ENCODE measurements at regions not wholly inside any gene's neighbourhood (a gene's known extent, or its start where the extent isn't known, plus 50 kb on each side); places are given as distances from the start of the nearest gene placed in this dataset.

DNA sequence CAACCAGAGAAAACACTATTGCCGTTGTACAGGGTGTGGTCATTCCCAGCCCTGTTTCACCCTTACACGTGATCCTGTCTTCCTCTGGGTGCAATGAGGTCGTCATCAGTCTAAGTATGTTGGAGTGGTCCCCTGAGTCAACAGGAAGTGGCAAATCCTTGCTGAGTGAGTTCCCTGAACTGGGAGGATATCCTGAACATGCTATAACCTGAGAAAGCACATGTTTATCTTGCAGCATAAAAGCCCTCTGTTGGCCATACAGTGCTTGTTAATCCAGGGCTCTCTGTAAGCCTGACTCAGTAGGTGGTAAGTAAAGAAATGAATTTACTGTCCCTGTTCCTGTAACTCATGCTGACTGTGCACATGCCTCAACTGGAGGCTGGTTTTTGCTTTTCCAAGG is 477.8 kb upstream of the RGMA start:
- H2AFZ ChIP-seq (ENCODE audit: low read depth, low read length), result no peak overlapping the region
- H3K79me1 ChIP-seq (replicated peaks; ENCODE audit: low read length, poor library complexity, severe bottlenecking), result no peaks in the 10 kb centered on the region
- H2BK15ac ChIP-seq (ENCODE audit: low read depth, poor library complexity, severe bottlenecking), result no peak overlapping the region
- H3K14ac ChIP-seq (ENCODE audit: low read length in 2 of 2), result no peak overlapping the region
- 55% methylated on average over 3 of the region's 3 CpGs for WGBS
- no peaks in the 10 kb centered on the region for H3K9me3 ChIP-seq (ENCODE audit: control insufficient read depth, low read length)
- no peak overlapping the region for H3K23ac ChIP-seq (ENCODE audit: low read length in 2 of 2)
- H3K4me2 ChIP-seq (ENCODE audit: low read length, poor library complexity, severe bottlenecking), result no peak overlapping the region
- no peak overlapping the region for H2BK12ac ChIP-seq (ENCODE audit: low read length in 2 of 2)
- no peak overlapping the region for H3K4ac ChIP-seq (ENCODE audit: low read depth in 1 of 2, low read length in 2 of 2)
- no peaks in the 10 kb centered on the region for H3K27me3 ChIP-seq (ENCODE audit: control insufficient read depth in 1 of 2, insufficient read depth in 1 of 2, low read length in 2 of 2)
- H4K91ac ChIP-seq (ENCODE audit: low read length), result no peak overlapping the region
- no peak overlapping the region for H3K9ac ChIP-seq (ENCODE audit: low read length)
- H2BK120ac ChIP-seq (ENCODE audit: low read depth, low read length), result no peak overlapping the region
- H3K18ac ChIP-seq (ENCODE audit: low read depth in 1 of 2, low read length in 2 of 2), result no peak overlapping the region
- H2BK5ac ChIP-seq (ENCODE audit: low read depth, low read length, poor library complexity, severe bottlenecking), result no peak overlapping the region
- no peak overlapping the region for H3K4me3 ChIP-seq (ENCODE audit: insufficient read depth in 1 of 2, low read depth in 1 of 2, low read length in 2 of 2)
- no peaks in the 10 kb centered on the region for H3K4me1 ChIP-seq (ENCODE audit: control insufficient read depth, insufficient read depth, low read depth, low read length)
- H2AK5ac ChIP-seq (ENCODE audit: low read length, severe bottlenecking), result no peak overlapping the region
- no peak overlapping the region for H4K8ac ChIP-seq (ENCODE audit: low read length)
- no peaks in the 10 kb centered on the region for H3K36me3 ChIP-seq (ENCODE audit: control insufficient read depth in 1 of 2, insufficient read depth in 2 of 2, low read depth in 1 of 2, low read length in 2 of 2)
- no peak for DNase-seq
- no peak overlapping the region for H3K27ac ChIP-seq (ENCODE audit: low read length, poor library complexity, severe bottlenecking)

DNA sequence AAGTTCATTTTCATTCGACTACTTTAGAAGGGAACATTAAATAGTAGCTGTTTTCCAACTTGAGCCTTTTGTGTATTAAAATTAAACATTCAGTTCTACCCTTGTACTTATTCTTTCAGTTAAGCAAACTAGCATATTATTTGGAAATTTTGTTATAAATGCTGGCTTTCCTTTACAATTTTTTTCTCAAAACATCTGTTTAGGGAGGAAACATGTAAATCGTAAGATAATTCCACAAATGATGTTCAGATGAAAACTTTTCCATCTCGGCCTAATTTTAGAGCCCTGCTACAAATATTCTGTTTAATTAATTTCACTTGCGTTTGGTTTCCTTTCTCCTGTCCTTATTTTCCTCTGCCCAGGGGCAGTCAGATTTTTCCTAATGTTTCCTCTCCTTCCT is 476.2 kb upstream of the RGMA start:
- no peaks in the 10 kb centered on the region for H3K79me1 ChIP-seq (replicated peaks; ENCODE audit: low read length, poor library complexity, severe bottlenecking)
- WGBS, result 81% methylated on average over 3 of the region's 4 CpGs
- H2BK15ac ChIP-seq (ENCODE audit: low read depth, poor library complexity, severe bottlenecking), result no peak overlapping the region
- no peak overlapping the region for H3K27ac ChIP-seq (ENCODE audit: low read length, poor library complexity, severe bottlenecking)
- H2AFZ ChIP-seq (ENCODE audit: low read depth, low read length), result no peak overlapping the region
- H3K4ac ChIP-seq (ENCODE audit: low read depth in 1 of 2, low read length in 2 of 2), result no peak overlapping the region
- no peak overlapping the region for H3K14ac ChIP-seq (ENCODE audit: low read length in 2 of 2)
- no peak overlapping the region for H3K9ac ChIP-seq (ENCODE audit: low read length)
- no peak overlapping the region for H2BK5ac ChIP-seq (ENCODE audit: low read depth, low read length, poor library complexity, severe bottlenecking)
- H4K91ac ChIP-seq (ENCODE audit: low read length), result no peak overlapping the region
- no peak overlapping the region for H2BK12ac ChIP-seq (ENCODE audit: low read length in 2 of 2)
- no peak overlapping the region for H3K4me2 ChIP-seq (ENCODE audit: low read length, poor library complexity, severe bottlenecking)
- no peaks in the 10 kb centered on the region for H3K4me1 ChIP-seq (ENCODE audit: control insufficient read depth, insufficient read depth, low read depth, low read length)
- no peak overlapping the region for H2BK120ac ChIP-seq (ENCODE audit: low read depth, low read length)
- H3K9me3 ChIP-seq (ENCODE audit: control insufficient read depth, low read length), result no peaks in the 10 kb centered on the region
- no peak overlapping the region for H3K23ac ChIP-seq (ENCODE audit: low read length in 2 of 2)
- H3K27me3 ChIP-seq (ENCODE audit: control insufficient read depth in 1 of 2, insufficient read depth in 1 of 2, low read length in 2 of 2), result no peaks in the 10 kb centered on the region
- H3K18ac ChIP-seq (ENCODE audit: low read depth in 1 of 2, low read length in 2 of 2), result no peak overlapping the region
- no peak overlapping the region for H3K4me3 ChIP-seq (ENCODE audit: insufficient read depth in 1 of 2, low read depth in 1 of 2, low read length in 2 of 2)
- H3K36me3 ChIP-seq (ENCODE audit: control insufficient read depth in 1 of 2, insufficient read depth in 2 of 2, low read depth in 1 of 2, low read length in 2 of 2), result no peaks in the 10 kb centered on the region
- no peak overlapping the region for H4K8ac ChIP-seq (ENCODE audit: low read length)
- no peak overlapping the region for H2AK5ac ChIP-seq (ENCODE audit: low read length, severe bottlenecking)
- DNase-seq, result no peak

DNA sequence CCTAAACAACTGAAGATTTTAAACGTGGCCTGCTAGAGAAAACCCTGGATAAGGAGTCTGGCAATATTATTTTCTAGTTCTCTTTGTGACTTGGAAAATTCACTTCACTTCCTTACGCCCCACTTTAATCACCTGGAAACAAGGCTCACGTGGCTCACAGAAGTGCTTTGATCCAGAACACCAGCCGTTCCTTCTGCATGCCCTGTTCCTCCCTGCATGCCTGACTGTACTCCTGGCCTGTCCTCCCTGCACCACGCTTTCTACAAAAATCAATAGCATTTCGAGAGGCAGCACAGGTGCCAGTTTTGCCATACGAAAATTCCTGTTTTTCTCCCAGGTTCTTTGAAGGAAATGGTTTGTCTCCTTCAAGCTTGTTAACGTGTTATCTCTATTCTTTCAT is 474.2 kb upstream of the RGMA start:
- Histone ChIP-seq H3K9ac (ENCODE audit: low read length) (no peak overlapping the region), H3K4me2 (ENCODE audit: low read length, poor library complexity, severe bottlenecking) (no peak overlapping the region), H3K4me1 (ENCODE audit: control insufficient read depth, insufficient read depth, low read depth, low read length) (no peaks in the 10 kb centered on the region), H3K9me3 (ENCODE audit: control insufficient read depth, low read length) (no peaks in the 10 kb centered on the region), H2AK5ac (ENCODE audit: low read length, severe bottlenecking) (no peak overlapping the region), H3K14ac (ENCODE audit: low read length in 2 of 2) (no peak overlapping the region), H3K4me3 (ENCODE audit: insufficient read depth in 1 of 2, low read depth in 1 of 2, low read length in 2 of 2) (no peak overlapping the region), H2BK12ac (ENCODE audit: low read length in 2 of 2) (no peak overlapping the region), H4K8ac (ENCODE audit: low read length) (no peak overlapping the region), H3K27ac (ENCODE audit: low read length, poor library complexity, severe bottlenecking) (no peak overlapping the region), H2AFZ (ENCODE audit: low read depth, low read length) (no peak overlapping the region), H3K4ac (ENCODE audit: low read depth in 1 of 2, low read length in 2 of 2) (no peak overlapping the region), H3K18ac (ENCODE audit: low read depth in 1 of 2, low read length in 2 of 2) (no peak overlapping the region), H3K23ac (ENCODE audit: low read length in 2 of 2) (no peak overlapping the region), H2BK15ac (ENCODE audit: low read depth, poor library complexity, severe bottlenecking) (no peak overlapping the region), H2BK5ac (ENCODE audit: low read depth, low read length, poor library complexity, severe bottlenecking) (no peak overlapping the region), H3K27me3 (ENCODE audit: control insufficient read depth in 1 of 2, insufficient read depth in 1 of 2, low read length in 2 of 2) (no peaks in the 10 kb centered on the region), H3K36me3 (ENCODE audit: control insufficient read depth in 1 of 2, insufficient read depth in 2 of 2, low read depth in 1 of 2, low read length in 2 of 2) (no peaks in the 10 kb centered on the region), H2BK120ac (ENCODE audit: low read depth, low read length) (no peak overlapping the region), H3K79me1 (replicated peaks; ENCODE audit: low read length, poor library complexity, severe bottlenecking) (no peaks in the 10 kb centered on the region), H4K91ac (ENCODE audit: low read length) (no peak overlapping the region)
- DNase-seq, result no peak
- 71% methylated on average over 8 of the region's 8 CpGs for WGBS

DNA sequence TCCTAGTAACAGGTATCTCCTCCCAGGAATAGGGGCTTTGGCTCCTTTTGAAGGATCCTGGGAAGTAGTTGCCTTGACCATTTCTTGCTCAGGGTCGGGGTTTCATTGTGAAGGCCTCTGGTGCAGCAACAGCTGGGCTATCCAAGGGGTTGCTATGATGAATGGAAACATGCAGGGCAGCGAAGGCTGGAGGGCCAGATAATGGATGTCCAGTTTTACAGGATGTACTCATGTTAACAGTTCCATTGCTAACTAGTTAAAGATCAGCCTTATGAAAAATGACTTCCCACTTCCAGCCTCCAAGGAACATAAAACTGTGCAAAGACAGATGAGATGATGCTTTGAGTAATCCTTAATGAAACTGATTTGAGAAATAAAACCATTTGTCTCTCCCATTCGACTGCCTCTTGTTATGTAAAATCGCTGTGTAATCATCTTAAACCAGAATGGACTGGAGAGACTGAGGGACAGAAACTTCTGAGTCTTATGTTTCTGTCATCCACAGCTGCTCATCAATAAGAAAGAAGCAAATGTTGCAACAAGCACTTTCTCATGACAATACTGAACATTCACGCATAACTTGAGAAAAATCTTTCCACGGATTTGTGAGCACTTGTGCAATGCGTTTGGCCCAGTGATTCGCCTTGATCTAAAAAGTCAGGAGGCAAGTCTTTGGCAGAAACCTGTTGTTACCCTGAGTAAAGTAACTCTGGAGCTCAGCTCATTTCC is 473.5 kb upstream of the RGMA start:
- Histone ChIP-seq H3K27me3 (ENCODE audit: control insufficient read depth in 1 of 2, insufficient read depth in 1 of 2, low read length in 2 of 2) (no peaks in the 10 kb centered on the region), H3K9me3 (ENCODE audit: control insufficient read depth, low read length) (no peaks in the 10 kb centered on the region), H3K18ac (ENCODE audit: low read depth in 1 of 2, low read length in 2 of 2) (no peak overlapping the region), H3K14ac (ENCODE audit: low read length in 2 of 2) (no peak overlapping the region), H2BK5ac (ENCODE audit: low read depth, low read length, poor library complexity, severe bottlenecking) (no peak overlapping the region), H3K4me3 (ENCODE audit: insufficient read depth in 1 of 2, low read depth in 1 of 2, low read length in 2 of 2) (no peak overlapping the region), H3K79me1 (replicated peaks; ENCODE audit: low read length, poor library complexity, severe bottlenecking) (no peaks in the 10 kb centered on the region), H3K27ac (ENCODE audit: low read length, poor library complexity, severe bottlenecking) (no peak overlapping the region), H2BK120ac (ENCODE audit: low read depth, low read length) (no peak overlapping the region), H2AK5ac (ENCODE audit: low read length, severe bottlenecking) (no peak overlapping the region), H3K23ac (ENCODE audit: low read length in 2 of 2) (no peak overlapping the region), H3K4me1 (ENCODE audit: control insufficient read depth, insufficient read depth, low read depth, low read length) (no peaks in the 10 kb centered on the region), H3K4ac (ENCODE audit: low read depth in 1 of 2, low read length in 2 of 2) (no peak overlapping the region), H2AFZ (ENCODE audit: low read depth, low read length) (no peak overlapping the region), H4K91ac (ENCODE audit: low read length) (no peak overlapping the region), H3K36me3 (ENCODE audit: control insufficient read depth in 1 of 2, insufficient read depth in 2 of 2, low read depth in 1 of 2, low read length in 2 of 2) (no peaks in the 10 kb centered on the region), H2BK15ac (ENCODE audit: low read depth, poor library complexity, severe bottlenecking) (no peak overlapping the region), H3K4me2 (ENCODE audit: low read length, poor library complexity, severe bottlenecking) (no peak overlapping the region), H4K8ac (ENCODE audit: low read length) (no peak overlapping the region), H2BK12ac (ENCODE audit: low read length in 2 of 2) (no peak overlapping the region), H3K9ac (ENCODE audit: low read length) (no peak overlapping the region)
- WGBS, result 69% methylated on average over 8 of the region's 8 CpGs
- no peak for DNase-seq
